ENCODE measurements at regions not wholly inside any gene's neighbourhood (a gene's known extent, or its start where the extent isn't known, plus 50 kb on each side); places are given as distances from the start of the nearest gene placed in this dataset.

- H2BK15ac ChIP-seq (ENCODE audit: low read depth, low read length), result no peak overlapping the region
- in situ Hi-C loops (cut with MboI; ENCODE audit: low sequenced_read_pairs), result no loop called here
- POLR2A ChIA-PET (ENCODE audit: unreplicated experiment), result no interaction called here
- dilution Hi-C loops (cut with HindIII; ENCODE audit: low sequenced_read_pairs, unreplicated experiment), result no loop called here
- no peaks in the 10 kb centered on the region for H3K36me3 ChIP-seq (ENCODE audit: control insufficient read depth, insufficient read depth, low read length)
- peak overlapping the region; percentile 14 for H2AK9ac ChIP-seq (replicated peaks; ENCODE audit: low read depth, low read length, poor library complexity)
- no peaks in the 10 kb centered on the region for H3K79me1 ChIP-seq (ENCODE audit: low read depth in 1 of 2, low read length in 2 of 2)
- no peak overlapping the region for H4K8ac ChIP-seq (ENCODE audit: low read depth in 2 of 2, low read length in 2 of 2)
- no peaks in the 10 kb centered on the region for H3K27me3 ChIP-seq (ENCODE audit: control insufficient read depth, insufficient read depth, low read length)
- no peak overlapping the region for H4K91ac ChIP-seq (ENCODE audit: insufficient read depth, low read depth, low read length)
- no peak overlapping the region for H3K9ac ChIP-seq (ENCODE audit: low read depth, low read length)
- H2AFZ ChIP-seq (replicated peaks; ENCODE audit: low read length, poor library complexity), result peak overlapping the region; percentile 9
- ATAC-seq (ENCODE audit: low read depth) (no peak), DNase-seq (no peak)
- no peak overlapping the region for H3K27ac ChIP-seq (ENCODE audit: insufficient read depth, low read length)
- no peak overlapping the region for H2BK120ac ChIP-seq (ENCODE audit: low read depth, low read length)
- no peaks in the 10 kb centered on the region; the same call in 1 of the 2 replicates for H3K9me3 ChIP-seq (ENCODE audit: control insufficient read depth, insufficient read depth, low read length)
- no peak overlapping the region for H3K23ac ChIP-seq (ENCODE audit: low read depth, low read length)
- CTCF ChIA-PET, result no interaction called here
- H4K5ac ChIP-seq (ENCODE audit: low read depth, low read length), result no peak overlapping the region
- no peak overlapping the region for H3K4me3 ChIP-seq (ENCODE audit: insufficient read depth, low read depth, low read length)
- H2AK5ac ChIP-seq (ENCODE audit: low read depth, low read length), result no peak overlapping the region
- no peaks in the 10 kb centered on the region for H3K9me1 ChIP-seq (ENCODE audit: insufficient read depth, low read length)
- no TSS peak for BruUV-seq (replicated peaks)
- no peak overlapping the region for H2BK5ac ChIP-seq (ENCODE audit: low read depth, low read length, poor library complexity, severe bottlenecking)
- intact Hi-C loops (cut with micrococcal nuclease), result no loop called here
- 50% methylated on average over 1 of the region's 5 CpGs; no CpG with 5 or more reads in 1 of the 2 experiments for WGBS, 2 experiments (ENCODE audit: extremely low coverage in 2 of 2, insufficient read length in 1 of 2)
- H3K14ac ChIP-seq (replicated peaks; ENCODE audit: low read depth, low read length), result no peak overlapping the region
- no peak overlapping the region for H3K18ac ChIP-seq (ENCODE audit: low read depth, low read length)
- H4K20me1 ChIP-seq (ENCODE audit: insufficient read depth, low read length), result no peaks in the 10 kb centered on the region
- no peak overlapping the region for H3K56ac ChIP-seq (ENCODE audit: extremely low read depth, insufficient read depth, low read length)
- TF ChIP-seq ELK1 (IDR thresholded peaks at IDR 0.05; ENCODE audit: borderline replicate concordance, low read depth, low read length) (no peak), NFE2L2 (IDR thresholded peaks at IDR 0.05; ENCODE audit: low read depth, low read length) (no peak), MAFK (IDR thresholded peaks at IDR 0.05; ENCODE audit: low read depth, low read length) (no peak), SMC3 (IDR thresholded peaks at IDR 0.05; ENCODE audit: low read depth, low read length) (no peak), RCOR1 (IDR thresholded peaks at IDR 0.05; ENCODE audit: insufficient replicate concordance, low read length) (no peak), RFX5 (IDR thresholded peaks at IDR 0.05; ENCODE audit: low read depth, low read length) (no peak), CTCF (conservative IDR thresholded peaks at IDR 0.05; ENCODE audit: low read depth, low read length) (no peak), BHLHE40 (IDR thresholded peaks at IDR 0.05; ENCODE audit: low read depth, low read length) (no peak), FOS (IDR thresholded peaks at IDR 0.05; ENCODE audit: low read depth, low read length) (no peak), MXI1 (IDR thresholded peaks at IDR 0.05; ENCODE audit: borderline replicate concordance, low read depth, low read length) (no peak), POLR2A (IDR thresholded peaks at IDR 0.05; ENCODE audit: low read depth, low read length) (no peak), USF2 (IDR thresholded peaks at IDR 0.05; ENCODE audit: low read depth, low read length) (no peak), RAD21 (IDR thresholded peaks at IDR 0.05; ENCODE audit: low read length) (no peak), CHD1 (IDR thresholded peaks at IDR 0.05; ENCODE audit: low read depth, low read length) (no peak), MAZ (IDR thresholded peaks at IDR 0.05; ENCODE audit: borderline replicate concordance, low read depth, low read length) (no peak)
- no peak overlapping the region for H2BK20ac ChIP-seq (ENCODE audit: low read depth, low read length)
- no peak overlapping the region for H3K4ac ChIP-seq (ENCODE audit: low read depth, low read length)
- no peak overlapping the region for H3K4me2 ChIP-seq (ENCODE audit: low read depth, low read length)
- no peaks in the 10 kb centered on the region for H3K4me1 ChIP-seq (ENCODE audit: control insufficient read depth, insufficient read depth, low read length)
Observed at GRCh38 chr16:73385696-73386095, 337.8 kb upstream of the ZFHX3 start.
